Esophagus squamous epithelium (tissue), 5 donors: ENCODE measurements at regions not wholly inside any gene's neighbourhood (a gene's known extent, or its start where the extent isn't known, plus 50 kb on each side); places are given as distances from the start of the nearest gene placed in this dataset.
"Not testable (repeated sequence)": the region's sequence is repeated elsewhere in the genome, so short reads cannot be mapped to it uniquely, and the experiment has no call there.

ENCODE experiments used
- DNase-seq: peaks from one replicate; lab custom pipeline; 2025; lab: John Stamatoyannopoulos, UW
- H3K27ac ChIP-seq, 4 donors: fragments of 200-600 bp; sonication (generic); one replicate each; pipeline ENCODE4 v1.5.1; 2016 to 2019; ENCODE audit warnings: mild to moderate bottlenecking in 1 of 4
- H3K27me3 ChIP-seq, 4 donors: fragments of 200-600 bp; sonication (generic); 1 replicate in 3 of 4; 2 replicates in 1 of 4; pipeline versions ENCODE4 v1.5.1 to v1.6.0; 2017 to 2021; ENCODE audit warnings: antibody characterized with exemption in 1 of 4
- H3K36me3 ChIP-seq, 3 donors: fragments of 200-600 bp; sonication (generic); one replicate each; pipeline ENCODE4 v1.5.1; 2016 to 2019
- H3K4me1 ChIP-seq, 3 donors: fragments of 200-600 bp; sonication (generic); one replicate each; pipeline ENCODE4 v1.5.1; 2017 to 2019
- H3K4me3 ChIP-seq, 4 donors: fragments of 200-600 bp; sonication (generic); 1 replicate in 3 of 4; 2 replicates in 1 of 4; pipeline ENCODE4 v1.5.1; 2016 to 2019; ENCODE audit warnings: mild to moderate bottlenecking in 2 of 4, moderate library complexity in 1 of 4
- H3K9me3 ChIP-seq, 3 donors: fragments of 200-600 bp; sonication (generic); one replicate each; pipeline ENCODE4 v1.5.1; 2016 to 2019
- POLR2A ChIP-seq, 4 donors: fragments of 450-650 bp; IDR thresholded peaks; one replicate each; pipeline ENCODE4 v1.6.1; 2017; ENCODE audit warnings: antibody characterized with exemption in 4 of 4, mild to moderate bottlenecking in 4 of 4, moderate library complexity in 3 of 4
- WGBS, 2 donors: methylation state at CpG; one replicate each; pipeline ENCODE4 v1.1.5; 2018; 5-methylcytosine and 5-hydroxymethylcytosine counted together
- intact Hi-C: fragments of 100-400 bp; cut with DNase I; formaldehyde crosslinking; loops from one replicate; pipeline ENCODE4 v1.15.0; 2022
- TF ChIP-seq, protein P1 (sequence below), 6 experiments: fragments of 450-650 bp in 4 of 6; fragments of 200-600 bp in 2 of 6; sonication (generic) in 2 of 6; IDR thresholded peaks; one replicate each; pipeline ENCODE4 v1.5.1; 2016 to 2019; ENCODE audit warnings: antibody characterized with exemption in 6 of 6, mild to moderate bottlenecking in 4 of 6, moderate library complexity in 4 of 6
- donor health status: DM: yes; HTN: yes; CAD: no.

DNA sequence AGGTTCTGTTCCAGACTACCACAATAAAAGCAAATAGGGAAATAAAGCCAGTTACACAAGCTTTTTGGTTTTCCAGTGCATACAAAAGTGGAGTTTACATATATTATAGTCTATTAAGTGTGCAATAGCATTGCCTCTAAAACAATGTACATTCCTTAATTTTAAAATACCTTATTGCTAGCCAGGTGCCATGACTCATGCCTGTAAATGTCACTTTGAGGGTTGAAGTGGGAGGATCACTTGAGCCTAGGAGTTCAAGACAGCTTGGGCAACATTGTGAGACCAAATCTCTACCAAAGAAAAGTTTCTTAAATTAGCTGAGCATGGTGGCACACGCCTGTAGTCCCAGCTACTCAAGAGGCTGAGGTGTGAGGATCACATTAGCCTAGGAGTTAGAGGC is 52.9 kb upstream of the IMP4 start:
- no peak overlapping the region for H3K4me3 ChIP-seq
- DNase-seq: no peak
- intact Hi-C loops: no loop called here
- 63 to 69% methylated on average over 1 of the region's 1 CpG for WGBS, 2 donors
- peaks cover 0 to 7% (median 0%) of the 10 kb centered on the region in 4 donors for H3K27me3 ChIP-seq
- no peaks in the 10 kb centered on the region for H3K36me3 ChIP-seq
- TF ChIP-seq, protein P1, sequence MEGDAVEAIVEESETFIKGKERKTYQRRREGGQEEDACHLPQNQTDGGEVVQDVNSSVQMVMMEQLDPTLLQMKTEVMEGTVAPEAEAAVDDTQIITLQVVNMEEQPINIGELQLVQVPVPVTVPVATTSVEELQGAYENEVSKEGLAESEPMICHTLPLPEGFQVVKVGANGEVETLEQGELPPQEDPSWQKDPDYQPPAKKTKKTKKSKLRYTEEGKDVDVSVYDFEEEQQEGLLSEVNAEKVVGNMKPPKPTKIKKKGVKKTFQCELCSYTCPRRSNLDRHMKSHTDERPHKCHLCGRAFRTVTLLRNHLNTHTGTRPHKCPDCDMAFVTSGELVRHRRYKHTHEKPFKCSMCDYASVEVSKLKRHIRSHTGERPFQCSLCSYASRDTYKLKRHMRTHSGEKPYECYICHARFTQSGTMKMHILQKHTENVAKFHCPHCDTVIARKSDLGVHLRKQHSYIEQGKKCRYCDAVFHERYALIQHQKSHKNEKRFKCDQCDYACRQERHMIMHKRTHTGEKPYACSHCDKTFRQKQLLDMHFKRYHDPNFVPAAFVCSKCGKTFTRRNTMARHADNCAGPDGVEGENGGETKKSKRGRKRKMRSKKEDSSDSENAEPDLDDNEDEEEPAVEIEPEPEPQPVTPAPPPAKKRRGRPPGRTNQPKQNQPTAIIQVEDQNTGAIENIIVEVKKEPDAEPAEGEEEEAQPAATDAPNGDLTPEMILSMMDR (IDR thresholded peaks at IDR 0.05): no peak
- TF ChIP-seq POLR2A (IDR thresholded peaks at IDR 0.05): no peak
- no peaks in the 10 kb centered on the region for H3K4me1 ChIP-seq
- H3K9me3 ChIP-seq: no peaks in the 10 kb centered on the region
- H3K27ac ChIP-seq: no peak overlapping the region

DNA sequence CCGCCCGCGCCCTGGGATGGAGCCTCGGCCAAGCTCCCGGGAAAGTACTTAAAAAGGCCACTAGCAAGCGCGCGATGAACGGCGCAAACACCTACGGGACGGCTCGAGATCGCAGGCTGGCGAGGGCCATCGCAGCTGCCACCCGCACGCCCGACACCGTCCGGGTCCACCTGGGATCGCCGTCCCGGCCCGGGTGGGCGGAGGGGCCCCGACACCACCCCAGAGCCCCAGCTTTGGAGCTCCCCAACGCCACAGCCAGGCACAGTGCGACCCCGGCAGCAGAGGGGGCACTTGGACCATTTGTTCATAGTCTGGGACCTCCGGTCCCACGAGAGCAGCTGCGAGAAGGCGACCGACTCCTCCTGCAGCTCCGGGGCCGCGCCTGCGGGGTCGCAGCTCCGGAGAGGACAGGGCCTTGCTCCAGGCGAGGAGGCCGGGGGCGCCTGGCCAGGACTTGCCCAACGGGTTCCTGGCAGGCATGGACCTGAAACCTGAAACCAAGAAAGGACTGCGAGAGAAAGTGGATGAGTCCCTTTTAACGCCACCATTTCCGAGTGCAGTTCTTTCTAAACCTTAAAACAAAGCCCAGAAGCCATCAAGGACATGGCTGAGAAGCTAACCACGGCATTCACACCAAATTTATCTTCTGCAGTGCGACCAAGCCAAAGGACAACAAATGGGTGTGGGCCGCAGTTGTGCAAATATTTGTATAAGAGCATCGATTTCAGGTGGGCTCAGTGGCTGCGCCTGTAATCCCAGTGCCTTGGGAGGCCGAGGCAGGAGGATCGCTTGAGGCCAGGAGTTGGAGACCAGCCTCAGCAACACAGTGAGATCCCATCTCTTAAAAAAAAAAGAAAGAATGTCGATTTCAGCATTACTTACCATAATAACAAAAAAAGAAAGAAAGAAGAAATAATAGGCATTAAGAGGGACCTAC is 54.0 kb upstream of the IMP4 start:
- no peak for DNase-seq
- no peaks in the 10 kb centered on the region for H3K9me3 ChIP-seq
- 80 to 88% methylated on average over 15 to 20 of the region's 56 CpGs for WGBS, 2 donors
- TF ChIP-seq, protein P1 (IDR thresholded peaks at IDR 0.05): no peak
- TF ChIP-seq POLR2A (IDR thresholded peaks at IDR 0.05): no peak
- intact Hi-C loops: no loop called here
- no peaks in the 10 kb centered on the region for H3K4me1 ChIP-seq
- H3K27ac ChIP-seq: no peak overlapping the region
- H3K27me3 ChIP-seq: peaks cover 0 to under 1% (median 0%) of the 10 kb centered on the region in 4 donors
- H3K36me3 ChIP-seq: no peaks in the 10 kb centered on the region
- H3K4me3 ChIP-seq: no peak overlapping the region

DNA sequence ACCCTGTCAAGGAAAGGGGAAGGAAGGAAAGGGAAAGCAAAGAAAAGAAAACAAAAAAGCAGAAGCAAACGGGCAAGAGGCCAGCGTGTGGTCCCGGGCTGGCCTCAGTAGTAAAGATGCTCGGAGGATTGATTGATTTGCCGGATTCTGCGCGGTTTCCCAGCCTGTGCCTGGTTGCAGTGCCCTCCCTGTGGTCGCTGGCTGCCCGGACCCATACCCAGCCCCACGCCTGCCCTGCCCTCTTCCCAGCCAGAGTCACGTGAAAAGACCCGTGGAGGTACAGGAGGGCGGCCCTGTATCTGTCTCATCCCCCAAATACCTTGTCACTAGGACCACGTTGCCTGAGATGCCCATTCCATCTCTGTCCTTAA is 55.1 kb upstream of the IMP4 start:
- H3K9me3 ChIP-seq: no peaks in the 10 kb centered on the region
- no peak for TF ChIP-seq POLR2A (IDR thresholded peaks at IDR 0.05)
- TF ChIP-seq, protein P1 (IDR thresholded peaks at IDR 0.05): no peak
- H3K4me1 ChIP-seq: no peaks in the 10 kb centered on the region
- no peak overlapping the region for H3K4me3 ChIP-seq
- H3K36me3 ChIP-seq: no peaks in the 10 kb centered on the region
- intact Hi-C loops: no loop called here
- H3K27ac ChIP-seq: no peak overlapping the region
- 69 to 76% methylated on average over 14 of the region's 14 CpGs for WGBS, 2 donors
- no peak for DNase-seq
- H3K27me3 ChIP-seq: no peaks in the 10 kb centered on the region

DNA sequence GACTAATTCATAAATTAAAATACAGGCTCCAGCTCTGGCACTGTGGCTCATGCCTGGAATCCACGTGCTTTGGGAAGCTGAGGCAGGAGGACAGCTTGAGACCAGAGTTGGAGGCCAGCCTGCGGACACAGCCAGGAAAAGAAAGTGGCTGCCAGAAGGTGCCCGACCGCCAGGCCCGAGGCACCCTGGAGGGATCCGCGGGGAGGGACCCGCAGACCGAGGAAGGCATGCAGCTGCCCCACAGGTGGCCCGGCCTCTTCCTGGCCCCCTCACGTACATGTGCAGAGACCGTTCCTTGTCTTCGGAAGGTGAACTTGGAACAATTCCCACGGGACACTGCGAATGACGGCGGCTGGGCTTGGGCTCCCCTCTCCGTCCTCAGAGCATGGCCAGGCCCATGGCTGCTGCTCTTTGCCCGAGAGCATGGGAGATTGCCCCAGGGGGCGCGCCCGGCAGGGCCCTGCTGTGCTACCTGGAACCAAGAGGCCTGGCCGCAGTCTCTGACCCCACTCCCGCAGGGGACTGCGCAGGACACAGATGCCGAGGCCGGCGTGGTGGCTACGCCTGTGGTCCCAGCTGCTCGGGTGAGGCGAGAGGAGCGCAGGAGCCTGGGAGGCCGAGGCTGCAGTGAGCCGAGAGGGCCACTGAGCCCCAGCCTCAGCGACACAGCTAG is 55.6 kb upstream of the IMP4 start:
- Histone ChIP-seq H3K27me3 (no peaks in the 10 kb centered on the region), H3K36me3 (no peaks in the 10 kb centered on the region), H3K27ac (no peak overlapping the region), H3K4me1 (no peaks in the 10 kb centered on the region), H3K9me3 (no peaks in the 10 kb centered on the region), H3K4me3 (no peak overlapping the region)
- intact Hi-C loops: no loop called here
- no peak for TF ChIP-seq POLR2A (IDR thresholded peaks at IDR 0.05)
- TF ChIP-seq, protein P1 (IDR thresholded peaks at IDR 0.05): no peak
- no peak for DNase-seq
- 88 to 89% methylated on average over 10 to 22 of the region's 35 CpGs for WGBS, 2 donors

DNA sequence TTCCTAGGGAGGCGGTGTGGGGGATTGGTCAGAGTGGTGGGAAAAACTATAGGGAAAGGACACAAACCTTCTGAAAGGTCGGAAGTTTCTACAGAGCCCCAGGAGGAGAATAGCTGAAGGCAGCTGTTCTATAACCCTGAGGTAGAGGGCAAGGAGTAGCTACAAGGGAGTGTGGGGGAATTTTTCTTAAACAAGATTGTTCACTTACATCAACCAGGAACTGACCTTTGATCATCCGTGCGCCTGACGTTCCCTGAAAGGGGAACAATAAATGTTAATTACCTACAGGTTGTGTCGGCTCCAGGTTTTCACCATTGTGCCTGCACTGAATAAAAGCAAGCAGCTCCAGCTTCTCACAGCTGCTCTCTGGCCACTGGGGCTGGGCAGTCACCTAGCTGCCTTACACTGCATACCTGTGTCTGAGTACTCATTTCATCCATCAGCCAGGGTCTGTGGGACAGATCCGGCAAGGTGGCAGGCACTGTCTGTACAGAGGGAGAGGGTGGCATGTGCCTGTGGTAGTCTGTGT is 59.3 kb upstream of the IMP4 start:
- H3K9me3 ChIP-seq, H3K4me3 ChIP-seq, H3K27me3 ChIP-seq, intact Hi-C loops, H3K27ac ChIP-seq, H3K36me3 ChIP-seq, DNase-seq, H3K4me1 ChIP-seq: not testable (repeated sequence)
- no CpG with 5 or more reads among the region's 7 CpGs for WGBS, 2 donors

DNA sequence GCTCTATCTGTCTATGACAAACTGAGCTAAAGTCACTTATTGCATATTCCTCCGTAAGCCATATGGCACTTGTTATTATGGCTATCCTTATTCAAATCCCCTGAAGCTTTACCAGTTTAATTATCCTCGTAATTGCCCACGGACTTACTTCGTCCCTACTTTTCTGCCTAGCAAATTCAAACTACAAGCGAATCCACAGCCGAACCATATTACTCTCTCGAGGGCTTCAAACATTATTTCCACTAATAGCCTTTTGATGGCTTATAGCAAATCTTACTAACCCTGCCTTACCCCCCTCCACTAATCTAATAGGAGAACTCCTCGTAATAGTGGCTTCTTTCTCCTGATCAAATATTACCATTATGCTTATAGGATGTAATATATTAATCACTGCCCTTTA is 63.1 kb upstream of the IMP4 start:
- H3K9me3 ChIP-seq, H3K4me1 ChIP-seq, H3K27me3 ChIP-seq, H3K27ac ChIP-seq, DNase-seq, intact Hi-C loops, H3K36me3 ChIP-seq, H3K4me3 ChIP-seq: not testable (repeated sequence)
- 74 to 82% methylated on average over 8 of the region's 8 CpGs for WGBS, 2 donors

DNA sequence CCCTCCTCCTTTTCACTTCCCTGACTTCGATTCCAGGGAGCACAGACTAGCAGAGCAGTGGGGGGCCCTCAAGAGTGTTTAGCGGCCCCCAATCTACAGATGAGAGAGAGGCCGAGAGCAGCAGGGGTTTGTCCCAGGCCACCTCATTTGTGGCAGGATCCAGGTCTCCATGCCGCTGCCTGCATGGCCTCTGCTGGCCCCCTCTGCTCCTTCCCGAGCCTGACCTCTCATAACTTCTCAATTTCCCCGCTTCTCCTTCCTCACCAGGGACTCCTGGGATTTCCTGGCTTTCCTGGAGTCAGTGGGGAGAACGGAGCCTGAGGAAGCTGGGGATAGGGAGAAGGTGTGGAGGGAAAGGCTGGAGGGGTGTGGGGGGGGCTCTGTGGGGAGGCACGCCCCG is 70.1 kb upstream of the TUBA3E start:
- H3K4me1 ChIP-seq, H3K27ac ChIP-seq, H3K27me3 ChIP-seq, H3K4me3 ChIP-seq, H3K9me3 ChIP-seq, intact Hi-C loops, DNase-seq, H3K36me3 ChIP-seq: not testable (repeated sequence)
- WGBS, 2 donors: 70 to 84% methylated on average over 2 to 5 of the region's 9 CpGs

DNA sequence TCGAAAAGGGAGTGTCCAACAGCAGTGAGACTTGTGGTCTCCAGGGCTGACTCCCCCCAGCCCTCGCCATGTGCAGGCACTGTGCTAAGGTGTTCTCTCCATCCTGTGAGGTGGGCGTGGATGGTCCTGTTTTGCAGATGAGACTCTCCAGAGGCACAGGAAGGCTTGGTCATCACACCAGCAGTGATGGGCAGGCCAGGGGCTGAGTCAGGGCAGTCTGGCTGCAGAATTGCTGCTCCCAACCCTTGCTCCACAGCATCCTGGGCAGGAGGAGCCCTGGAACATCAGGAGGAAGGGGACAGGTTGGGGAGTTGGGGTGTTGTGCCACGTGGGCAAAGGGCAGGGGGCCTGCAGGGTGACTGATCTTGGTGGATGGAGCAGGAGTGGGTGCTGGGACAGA is 69.3 kb upstream of the TUBA3E start:
- H3K4me1 ChIP-seq, H3K36me3 ChIP-seq, H3K4me3 ChIP-seq, H3K9me3 ChIP-seq, intact Hi-C loops, DNase-seq, H3K27ac ChIP-seq: not testable (repeated sequence)
- H3K27me3 ChIP-seq: peaks cover 0 to 11% (median 0%) of the 10 kb centered on the region in 4 donors
- WGBS, 2 donors: 47 to 54% methylated on average over 2 of the region's 4 CpGs
